ENCODE measurements at regions not wholly inside any gene's neighbourhood (a gene's known extent, or its start where the extent isn't known, plus 50 kb on each side); places are given as distances from the start of the nearest gene placed in this dataset.
"Not testable (repeated sequence)": the region's sequence is repeated elsewhere in the genome, so short reads cannot be mapped to it uniquely, and the experiment has no call there.

- not testable (repeated sequence) for DNase-seq
Observed at GRCh38 chr10:46645110-46645509, 66.2 kb downstream of the SYT15 start.

GRCh38 chr10:46646132-46646531, 67.2 kb downstream of the SYT15 start:
- not testable (repeated sequence) for DNase-seq

GRCh38 chr10:46650967-46651366, 72.0 kb downstream of the SYT15 start:
- DNase-seq, result not testable (repeated sequence)

- not testable (repeated sequence) for DNase-seq
Observed at GRCh38 chr10:46657437-46657836, 78.5 kb downstream of the SYT15 start.

GRCh38 chr10:46660027-46660834, 81.3 kb downstream of the SYT15 start:
- DNase-seq, result not testable (repeated sequence)

GRCh38 chr10:46660835-46661164, 81.9 kb downstream of the SYT15 start:
- not testable (repeated sequence) for DNase-seq

GRCh38 chr10:46665536-46665935, 86.6 kb downstream of the SYT15 start:
- DNase-seq, result not testable (repeated sequence)

GRCh38 chr10:46668357-46668997, 89.5 kb downstream of the SYT15 start:
- not testable (repeated sequence) for DNase-seq

GRCh38 chr10:46677836-46678435, 99.0 kb downstream of the SYT15 start:
- DNase-seq, result not testable (repeated sequence)

- DNase-seq, result not testable (repeated sequence)
Observed at GRCh38 chr10:46691397-46691796, 112.5 kb downstream of the SYT15 start.

GRCh38 chr10:46693218-46693617, 114.3 kb downstream of the SYT15 start:
- DNase-seq, result not testable (repeated sequence)

GRCh38 chr10:46717264-46717663, 138.3 kb downstream of the SYT15 start:
- not testable (repeated sequence) for DNase-seq

GRCh38 chr10:46718014-46718413, 139.1 kb downstream of the SYT15 start:
- DNase-seq, result not testable (repeated sequence)

- DNase-seq, result not testable (repeated sequence)
Observed at GRCh38 chr10:46720386-46720785, 141.5 kb downstream of the SYT15 start.

- not testable (repeated sequence) for DNase-seq
Observed at GRCh38 chr10:46720811-46721518, 142.0 kb downstream of the SYT15 start.

- not testable (repeated sequence) for DNase-seq
Observed at GRCh38 chr10:46724258-46724657, 145.3 kb downstream of the SYT15 start.

- not testable (repeated sequence) for DNase-seq
Observed at GRCh38 chr10:46728359-46728758, 149.4 kb downstream of the SYT15 start.

GRCh38 chr10:46730729-46731128, 151.8 kb downstream of the SYT15 start:
- not testable (repeated sequence) for DNase-seq

GRCh38 chr10:46733635-46734261, 154.8 kb downstream of the SYT15 start:
- DNase-seq, result not testable (repeated sequence)

- DNase-seq, result not testable (repeated sequence)
Observed at GRCh38 chr10:46734262-46734642, 155.3 kb downstream of the SYT15 start.

GRCh38 chr10:46739919-46740318, 161.0 kb downstream of the SYT15 start:
- not testable (repeated sequence) for DNase-seq

- DNase-seq, result not testable (repeated sequence)
Observed at GRCh38 chr10:46740368-46740767, 161.4 kb downstream of the SYT15 start.

GRCh38 chr10:46749003-46749402, 162.2 kb upstream of the PTPN20 start:
- not testable (repeated sequence) for DNase-seq

Measured in DMS153 (cell line).